Ishikawa (cell line): ENCODE measurements at regions not wholly inside any gene's neighbourhood (a gene's known extent, or its start where the extent isn't known, plus 50 kb on each side); places are given as distances from the start of the nearest gene placed in this dataset.

Experiments used
- CEBPB ChIP-seq: IDR thresholded peaks from 2 replicates; pipeline ENCODE4 v1.6.1; 2012
- EGR1 ChIP-seq: IDR thresholded peaks from 2 replicates; pipeline ENCODE4 v1.6.1; 2012
- EP300 ChIP-seq: IDR thresholded peaks from 2 replicates; pipeline ENCODE4 v1.6.1; 2012; ENCODE audit warnings: borderline replicate concordance
- MAX ChIP-seq: IDR thresholded peaks from 2 replicates; pipeline ENCODE4 v1.6.1; 2012
- TAF1 ChIP-seq: IDR thresholded peaks from 2 replicates; pipeline ENCODE4 v1.6.1; 2012; ENCODE audit warnings: low read depth, mild to moderate bottlenecking
- TCF12 ChIP-seq: IDR thresholded peaks from 2 replicates; pipeline ENCODE4 v1.6.1; 2012; ENCODE audit warnings: low read depth
- YY1 ChIP-seq: IDR thresholded peaks from 2 replicates; pipeline ENCODE4 v1.6.1; 2012; ENCODE audit warnings: low read depth
- TF ChIP-seq, protein P1 (sequence below): IDR thresholded peaks from 2 replicates; pipeline ENCODE4 v1.6.1; 2012; ENCODE audit warnings: low read depth, mild to moderate bottlenecking

- TF ChIP-seq EGR1 (no peak), TAF1 (no peak), MAX (no peak), EP300 (no peak), CEBPB (no peak), YY1 (no peak), TCF12 (no peak)
- TF ChIP-seq, protein P1, sequence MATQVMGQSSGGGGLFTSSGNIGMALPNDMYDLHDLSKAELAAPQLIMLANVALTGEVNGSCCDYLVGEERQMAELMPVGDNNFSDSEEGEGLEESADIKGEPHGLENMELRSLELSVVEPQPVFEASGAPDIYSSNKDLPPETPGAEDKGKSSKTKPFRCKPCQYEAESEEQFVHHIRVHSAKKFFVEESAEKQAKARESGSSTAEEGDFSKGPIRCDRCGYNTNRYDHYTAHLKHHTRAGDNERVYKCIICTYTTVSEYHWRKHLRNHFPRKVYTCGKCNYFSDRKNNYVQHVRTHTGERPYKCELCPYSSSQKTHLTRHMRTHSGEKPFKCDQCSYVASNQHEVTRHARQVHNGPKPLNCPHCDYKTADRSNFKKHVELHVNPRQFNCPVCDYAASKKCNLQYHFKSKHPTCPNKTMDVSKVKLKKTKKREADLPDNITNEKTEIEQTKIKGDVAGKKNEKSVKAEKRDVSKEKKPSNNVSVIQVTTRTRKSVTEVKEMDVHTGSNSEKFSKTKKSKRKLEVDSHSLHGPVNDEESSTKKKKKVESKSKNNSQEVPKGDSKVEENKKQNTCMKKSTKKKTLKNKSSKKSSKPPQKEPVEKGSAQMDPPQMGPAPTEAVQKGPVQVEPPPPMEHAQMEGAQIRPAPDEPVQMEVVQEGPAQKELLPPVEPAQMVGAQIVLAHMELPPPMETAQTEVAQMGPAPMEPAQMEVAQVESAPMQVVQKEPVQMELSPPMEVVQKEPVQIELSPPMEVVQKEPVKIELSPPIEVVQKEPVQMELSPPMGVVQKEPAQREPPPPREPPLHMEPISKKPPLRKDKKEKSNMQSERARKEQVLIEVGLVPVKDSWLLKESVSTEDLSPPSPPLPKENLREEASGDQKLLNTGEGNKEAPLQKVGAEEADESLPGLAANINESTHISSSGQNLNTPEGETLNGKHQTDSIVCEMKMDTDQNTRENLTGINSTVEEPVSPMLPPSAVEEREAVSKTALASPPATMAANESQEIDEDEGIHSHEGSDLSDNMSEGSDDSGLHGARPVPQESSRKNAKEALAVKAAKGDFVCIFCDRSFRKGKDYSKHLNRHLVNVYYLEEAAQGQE, result no peak
These were observed 2253.2 kb upstream of the TENM3 start for GRCh38 chr4:179989975-179990374.
